NB4 (cell line): ENCODE measurements at regions not wholly inside any gene's neighbourhood (a gene's known extent, or its start where the extent isn't known, plus 50 kb on each side); places are given as distances from the start of the nearest gene placed in this dataset.

ENCODE experiments used
- DNase-seq: peaks from one replicate; pipeline ENCODE4 v3.0.0; 2010; ENCODE audit warnings: low read depth
- H3K4me3 ChIP-seq: one replicate; pipeline ENCODE4 v1.5.1; 2011; ENCODE audit warnings: mild to moderate bottlenecking, low read depth, low read length, moderate library complexity
- CTCF ChIP-seq: IDR thresholded peaks from one replicate; pipeline ENCODE4 v1.5.1; 2012; ENCODE audit warnings: low read depth, low read length
- MAX ChIP-seq: IDR thresholded peaks from 2 replicates; pipeline ENCODE4 v1.6.1; 2011; ENCODE audit warnings: low read depth, low read length
- MYC ChIP-seq: IDR thresholded peaks from 2 replicates; pipeline ENCODE4 v1.6.1; 2011; ENCODE audit warnings: low read depth, low read length
- POLR2A ChIP-seq: IDR thresholded peaks from 2 replicates; pipeline ENCODE4 v1.6.1; 2011; ENCODE audit warnings: mild to moderate bottlenecking; ENCODE audit not compliant: insufficient read length; ENCODE audit errors: extremely low read depth

- TF ChIP-seq POLR2A = no peak
- TF ChIP-seq CTCF = no peak
- TF ChIP-seq MAX = no peak
- no peak for TF ChIP-seq MYC
- DNase-seq = no peak
- H3K4me3 ChIP-seq = no peak overlapping the region
These were observed 55.0 kb upstream of the TGM3 start for GRCh38 chr20:2240835-2241234.

GRCh38 chr20:2242678-2243077 lies 53.1 kb upstream of the TGM3 start:
- TF ChIP-seq POLR2A = no peak
- no peak for TF ChIP-seq MYC
- TF ChIP-seq MAX = no peak
- no peak for TF ChIP-seq CTCF
- DNase-seq = no peak
- no peak overlapping the region for H3K4me3 ChIP-seq

GRCh38 chr20:2244523-2244922 lies 51.3 kb upstream of the TGM3 start:
- TF ChIP-seq POLR2A = no peak
- TF ChIP-seq MYC = no peak
- TF ChIP-seq MAX = no peak
- no peak for TF ChIP-seq CTCF
- no peak overlapping the region for H3K4me3 ChIP-seq
- DNase-seq = no peak

GRCh38 chr20:2244993-2245392 lies 50.8 kb upstream of the TGM3 start:
- TF ChIP-seq MAX (no peak), POLR2A (no peak), MYC (no peak), CTCF (peak; percentile 5)
- no peak overlapping the region for H3K4me3 ChIP-seq
- DNase-seq = peak; percentile 28

GRCh38 chr20:2245637-2246036 lies 50.2 kb upstream of the TGM3 start:
- no peak for DNase-seq
- TF ChIP-seq CTCF (no peak), MAX (no peak)
- H3K4me3 ChIP-seq = no peak overlapping the region
